ENCODE measurements at regions not wholly inside any gene's neighbourhood (a gene's known extent, or its start where the extent isn't known, plus 50 kb on each side); places are given as distances from the start of the nearest gene placed in this dataset.

- no peak for DNase-seq
Measured at GRCh38 chr2:216576616-216577015, 56.6 kb upstream of the IGFBP2 start.

GRCh38 chr2:216578325-216578724, 54.9 kb upstream of the IGFBP2 start:
- no peak for DNase-seq

- no peak for DNase-seq
Measured at GRCh38 chr2:216583147-216583546, 50.1 kb upstream of the IGFBP2 start.
